HG02884 (cell line): ENCODE measurements at regions not wholly inside any gene's neighbourhood (a gene's known extent, or its start where the extent isn't known, plus 50 kb on each side); places are given as distances from the start of the nearest gene placed in this dataset.
A peak's percentile ranks its signal among the peaks of the same experiment; 100 is the strongest.
"Not testable (repeated sequence)": the region's sequence is repeated elsewhere in the genome, so short reads cannot be mapped to it uniquely, and the experiment has no call there.

Experiments
- ATAC-seq: cut with Tn5 transposase; IDR thresholded peaks from one replicate; pipeline ENCODE4 v1.9.1; 2021; ENCODE audit warnings: mild to moderate bottlenecking, moderate library complexity; ENCODE audit not compliant: unreplicated experiment

DNA sequence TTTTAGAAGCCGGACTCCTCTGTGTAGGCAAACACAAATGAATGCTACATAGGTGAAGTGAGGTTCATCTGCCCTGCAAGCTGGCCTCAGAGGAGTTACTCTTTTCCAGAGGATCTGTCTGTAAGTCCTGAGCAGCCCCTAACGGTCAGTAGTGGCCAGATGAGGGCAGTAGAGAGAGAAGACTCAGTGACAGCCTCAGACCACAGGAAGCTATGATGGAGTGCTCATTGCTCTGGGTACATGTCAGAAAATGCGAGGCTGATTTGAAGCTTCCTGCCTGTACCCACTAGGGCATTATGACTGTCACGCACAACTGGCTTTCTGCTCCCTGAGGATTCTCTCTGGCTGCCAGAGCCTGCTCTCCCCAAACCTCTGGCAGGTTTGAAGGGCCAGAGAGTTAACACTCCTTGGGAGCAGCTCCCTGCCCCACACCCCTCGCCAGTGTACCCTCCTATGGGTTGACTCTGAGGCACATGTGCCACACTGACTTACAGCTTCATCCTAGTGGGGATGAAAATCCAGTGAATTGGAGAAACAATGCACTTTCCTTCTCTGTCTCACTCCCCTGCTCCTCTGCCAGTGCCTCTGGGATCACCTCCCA is 141.5 kb downstream of the GABRG2 start:
- peak; percentile 91 for ATAC-seq

GRCh38 chr5:162214551-162214950 is 147.0 kb downstream of the GABRG2 start:
- no peak for ATAC-seq

- no peak for ATAC-seq
Observed at GRCh38 chr5:162217037-162217436, 149.5 kb downstream of the GABRG2 start.

DNA sequence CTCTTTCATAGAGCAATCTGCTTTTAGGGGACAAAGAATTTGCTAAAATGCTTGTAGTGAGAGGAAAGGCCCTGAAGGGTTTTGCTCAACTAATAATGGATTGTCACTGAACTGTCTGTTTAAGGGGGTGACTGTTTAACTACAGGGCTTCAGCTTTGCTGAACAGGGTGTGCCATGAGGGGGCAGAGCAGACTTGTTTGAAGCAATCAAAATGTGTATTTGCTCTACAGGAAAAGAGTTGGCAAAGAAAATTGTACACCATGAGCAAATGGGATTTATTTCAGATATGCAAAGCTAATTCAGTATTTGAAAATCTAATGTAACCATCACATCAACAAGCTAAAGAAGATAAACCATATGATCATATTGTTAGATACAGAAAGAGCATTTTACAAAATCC is 154.3 kb downstream of the GABRG2 start:
- no peak for ATAC-seq

DNA sequence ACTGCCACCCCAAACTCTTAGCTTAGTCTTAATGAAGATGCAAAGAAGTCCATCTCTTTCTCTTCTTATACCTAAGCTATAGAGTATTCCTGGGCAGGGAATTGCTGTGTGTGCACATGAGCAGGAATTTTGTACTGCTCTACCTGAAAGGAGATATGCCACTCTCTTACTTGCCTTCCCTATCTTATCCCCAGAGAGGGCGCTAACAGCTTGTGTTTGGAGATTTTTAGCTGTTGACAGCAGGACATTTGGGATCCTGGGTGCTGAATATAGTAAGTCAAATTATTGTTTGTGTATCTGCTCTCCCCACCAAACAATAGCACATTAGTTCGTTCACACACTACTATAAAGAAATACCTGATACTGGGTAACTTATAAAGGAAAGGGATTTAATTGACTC is 159.5 kb downstream of the GABRG2 start:
- no peak for ATAC-seq

GRCh38 chr5:162230348-162230747 is 162.8 kb downstream of the GABRG2 start:
- ATAC-seq: no peak

GRCh38 chr5:162231522-162231921 is 163.9 kb downstream of the GABRG2 start:
- ATAC-seq: no peak

GRCh38 chr5:162240734-162241133 is 173.2 kb downstream of the GABRG2 start:
- no peak for ATAC-seq

- no peak for ATAC-seq
Observed at GRCh38 chr5:162242416-162242815, 174.8 kb downstream of the GABRG2 start.

GRCh38 chr5:162243651-162244050 is 176.1 kb downstream of the GABRG2 start:
- ATAC-seq: no peak

DNA sequence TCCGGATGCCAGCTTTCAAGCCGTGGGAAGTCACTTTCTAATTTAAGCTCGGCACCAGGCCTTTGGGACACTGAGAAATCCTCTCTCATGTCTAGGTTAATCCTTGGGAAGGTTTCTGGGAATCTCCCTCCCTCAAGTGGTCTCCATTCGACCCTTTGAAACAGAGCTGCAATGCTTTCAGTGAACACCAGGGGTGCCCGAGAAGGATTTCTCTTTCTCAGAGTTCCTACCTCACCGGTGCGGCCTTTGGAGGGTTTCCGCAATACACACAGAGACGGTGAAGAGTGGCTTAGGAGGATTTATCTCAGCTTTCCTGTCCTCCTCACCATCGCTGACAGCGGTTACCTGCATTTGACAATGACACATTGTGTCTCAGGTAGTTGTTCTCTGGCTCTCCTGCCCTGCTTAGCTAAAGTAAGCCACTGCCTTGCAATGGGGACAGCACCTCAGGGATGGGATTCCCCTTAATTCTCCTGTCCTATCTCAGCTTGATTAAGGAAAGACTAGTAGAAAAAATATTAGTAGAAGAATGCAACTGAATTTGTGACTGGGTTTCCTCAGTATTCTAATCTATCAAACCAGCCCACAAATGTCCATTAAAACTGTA is 180.6 kb downstream of the GABRG2 start:
- ATAC-seq: no peak

- no peak for ATAC-seq
Observed at GRCh38 chr5:162256711-162257110, 189.1 kb downstream of the GABRG2 start.

GRCh38 chr5:162268694-162269481 is 201.3 kb downstream of the GABRG2 start:
- ATAC-seq: no peak

- ATAC-seq: no peak
Observed at GRCh38 chr5:162272417-162272816, 204.8 kb downstream of the GABRG2 start.

- ATAC-seq: no peak
Observed at GRCh38 chr5:162274679-162275078, 207.1 kb downstream of the GABRG2 start.

DNA sequence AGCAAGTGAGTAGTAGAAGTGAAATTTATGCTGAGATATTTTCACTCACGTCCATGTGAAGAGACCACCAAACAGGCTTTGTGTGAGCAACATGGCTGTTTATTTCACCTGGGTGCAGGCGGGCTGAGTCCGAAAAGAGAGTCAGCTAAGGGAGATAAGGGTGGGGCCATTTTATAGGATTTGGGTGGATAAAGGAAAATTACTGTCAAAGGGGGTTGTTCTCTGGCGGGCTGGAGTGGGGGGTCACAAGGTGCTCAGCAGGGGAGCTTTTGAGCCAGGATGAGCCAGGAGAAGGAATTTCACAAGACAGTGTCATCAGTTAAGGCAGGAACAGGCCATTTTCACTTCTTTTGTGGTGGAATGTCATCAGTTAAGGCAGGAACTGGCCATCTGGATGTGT is 207.8 kb downstream of the GABRG2 start:
- not testable (repeated sequence) for ATAC-seq

DNA sequence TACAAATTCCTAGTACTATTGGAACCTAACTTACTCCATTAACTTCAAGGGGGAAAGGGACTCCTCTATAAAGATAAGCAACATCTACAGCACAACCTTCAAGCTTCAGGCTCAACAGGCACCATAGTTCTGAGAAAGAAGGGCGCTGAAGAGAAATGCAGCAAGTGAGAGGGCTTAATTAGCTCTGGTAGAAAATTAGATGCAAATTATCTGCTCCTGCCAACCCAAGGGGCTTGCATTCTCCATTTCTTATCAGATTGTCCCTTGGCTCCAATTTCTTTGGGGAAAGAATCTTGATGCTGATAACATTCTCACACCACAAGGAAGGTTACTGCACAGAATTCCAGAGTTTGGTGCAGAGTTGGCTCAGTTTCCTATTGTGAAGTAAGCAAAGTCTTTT is 214.6 kb downstream of the GABRG2 start:
- no peak for ATAC-seq

DNA sequence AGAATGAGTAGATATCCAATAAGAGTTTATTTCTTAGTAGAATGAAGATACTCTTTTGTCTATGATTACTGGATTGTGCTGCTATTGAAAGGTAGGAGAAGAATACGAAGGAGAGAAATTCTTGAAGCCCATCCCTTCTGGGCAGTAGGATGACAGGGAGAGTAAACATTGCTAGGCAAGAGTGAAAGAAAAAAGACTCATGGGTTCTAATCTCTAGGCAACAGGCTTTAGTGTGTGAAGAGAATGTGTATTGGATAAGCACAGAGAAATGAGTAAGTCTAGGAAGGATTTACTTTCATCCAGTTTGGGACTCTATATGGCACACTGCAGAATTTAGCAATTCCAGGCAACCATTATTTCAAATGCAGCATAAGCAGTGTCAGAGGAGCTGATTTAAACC is 216.0 kb downstream of the GABRG2 start:
- ATAC-seq: no peak

DNA sequence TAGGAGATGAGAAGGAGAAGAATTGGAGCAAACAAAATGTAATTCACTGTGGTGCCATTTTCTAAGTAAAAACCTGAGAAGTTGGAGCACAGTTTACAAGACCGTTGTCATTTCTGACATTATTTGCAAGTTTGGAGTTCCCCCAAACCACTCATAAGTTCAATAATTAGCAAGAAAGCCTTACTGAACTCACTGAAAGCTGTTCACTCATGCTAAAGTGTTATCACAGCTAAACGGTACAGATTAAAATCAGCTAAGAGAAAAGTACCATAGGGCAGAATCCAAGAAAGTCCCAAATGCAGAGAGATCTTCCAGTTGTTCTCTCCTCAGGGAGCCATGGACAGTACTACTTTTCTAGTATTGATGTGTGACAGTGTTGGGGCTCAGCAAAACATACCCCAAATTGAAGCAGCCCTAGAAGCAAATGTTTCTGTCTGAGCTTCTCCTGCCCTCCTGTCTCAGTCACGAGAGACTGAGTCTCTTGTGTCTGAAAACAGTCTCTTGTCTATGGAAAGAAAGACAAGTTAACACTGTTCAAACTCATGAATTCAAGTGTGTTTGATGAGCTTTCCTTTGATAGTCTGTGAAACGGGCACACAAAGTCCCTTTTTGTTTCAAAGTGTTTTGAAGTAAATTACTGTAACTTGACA is 221.2 kb downstream of the GABRG2 start:
- ATAC-seq: peak; percentile 73

DNA sequence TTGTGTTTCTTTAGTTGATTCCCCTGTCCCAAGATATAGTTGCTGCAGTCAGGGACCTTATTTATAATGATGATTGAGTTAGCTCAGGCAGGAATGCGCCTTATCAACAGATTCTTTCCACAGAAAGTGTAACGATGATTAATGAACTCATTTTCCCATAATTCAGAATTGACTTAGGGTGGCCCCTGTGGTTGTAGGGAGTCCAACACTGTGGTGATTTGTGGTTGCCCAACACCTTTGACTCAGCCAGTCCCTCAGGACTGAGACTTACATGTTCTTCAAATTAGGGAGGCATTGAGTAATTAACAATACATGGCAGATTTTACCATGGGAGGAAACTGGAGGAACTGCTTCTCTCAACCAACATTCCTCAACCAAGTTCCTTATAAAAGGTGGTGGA is 221.9 kb downstream of the GABRG2 start:
- ATAC-seq: no peak

DNA sequence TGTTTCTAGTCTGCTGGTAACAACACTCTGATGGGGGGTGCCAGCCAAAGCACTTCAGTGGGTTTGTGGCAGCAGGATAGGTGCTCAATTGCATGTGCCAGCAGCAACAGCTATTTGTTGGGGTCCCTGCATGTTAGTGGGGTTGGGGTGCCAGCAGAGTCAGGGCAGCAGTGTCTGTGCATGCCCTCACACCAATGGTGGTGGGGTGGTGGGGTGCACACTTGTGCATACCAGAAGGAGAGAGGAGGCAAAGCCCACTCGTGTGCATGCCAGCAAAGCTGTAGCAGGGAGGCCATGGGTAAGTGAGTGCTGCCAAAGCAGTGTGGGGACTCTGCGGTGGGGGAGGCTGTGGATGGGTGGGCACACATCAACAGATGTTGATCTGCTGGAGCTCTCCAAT is 232.2 kb downstream of the GABRG2 start:
- no peak for ATAC-seq

DNA sequence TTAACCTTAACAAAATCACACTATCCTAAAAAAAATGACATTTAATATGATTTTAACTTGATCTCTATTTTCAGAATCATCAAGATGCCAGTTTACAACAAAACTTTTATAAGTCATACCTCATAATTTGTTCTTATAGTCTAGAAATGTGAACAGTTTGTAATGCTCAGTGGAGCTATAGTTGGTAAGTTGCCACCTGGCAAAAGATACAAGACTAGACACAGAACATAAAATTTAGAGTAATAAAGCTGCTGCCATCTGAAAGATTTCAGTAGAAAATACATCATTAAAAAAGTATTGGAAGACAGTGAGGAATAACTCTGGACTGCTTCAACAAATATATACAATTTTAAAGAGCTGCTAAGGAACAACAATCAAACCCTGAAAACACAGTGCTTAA is 233.8 kb downstream of the GABRG2 start:
- no peak for ATAC-seq
